ENCODE measurements at regions not wholly inside any gene's neighbourhood (a gene's known extent, or its start where the extent isn't known, plus 50 kb on each side); places are given as distances from the start of the nearest gene placed in this dataset.

GRCh38 chr16:76732894-76733293 is 455.7 kb downstream of the CNTNAP4 start:
- TF ChIP-seq, protein P1, sequence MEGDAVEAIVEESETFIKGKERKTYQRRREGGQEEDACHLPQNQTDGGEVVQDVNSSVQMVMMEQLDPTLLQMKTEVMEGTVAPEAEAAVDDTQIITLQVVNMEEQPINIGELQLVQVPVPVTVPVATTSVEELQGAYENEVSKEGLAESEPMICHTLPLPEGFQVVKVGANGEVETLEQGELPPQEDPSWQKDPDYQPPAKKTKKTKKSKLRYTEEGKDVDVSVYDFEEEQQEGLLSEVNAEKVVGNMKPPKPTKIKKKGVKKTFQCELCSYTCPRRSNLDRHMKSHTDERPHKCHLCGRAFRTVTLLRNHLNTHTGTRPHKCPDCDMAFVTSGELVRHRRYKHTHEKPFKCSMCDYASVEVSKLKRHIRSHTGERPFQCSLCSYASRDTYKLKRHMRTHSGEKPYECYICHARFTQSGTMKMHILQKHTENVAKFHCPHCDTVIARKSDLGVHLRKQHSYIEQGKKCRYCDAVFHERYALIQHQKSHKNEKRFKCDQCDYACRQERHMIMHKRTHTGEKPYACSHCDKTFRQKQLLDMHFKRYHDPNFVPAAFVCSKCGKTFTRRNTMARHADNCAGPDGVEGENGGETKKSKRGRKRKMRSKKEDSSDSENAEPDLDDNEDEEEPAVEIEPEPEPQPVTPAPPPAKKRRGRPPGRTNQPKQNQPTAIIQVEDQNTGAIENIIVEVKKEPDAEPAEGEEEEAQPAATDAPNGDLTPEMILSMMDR (IDR thresholded peaks at IDR 0.05; ENCODE audit: poor library complexity), result no peak
- no peak for TF ChIP-seq EZH2 (IDR thresholded peaks at IDR 0.05; ENCODE audit: borderline replicate concordance)

Data from hepatocyte (in vitro differentiated cells).